ENCODE measurements at regions not wholly inside any gene's neighbourhood (a gene's known extent, or its start where the extent isn't known, plus 50 kb on each side); places are given as distances from the start of the nearest gene placed in this dataset.

DNA sequence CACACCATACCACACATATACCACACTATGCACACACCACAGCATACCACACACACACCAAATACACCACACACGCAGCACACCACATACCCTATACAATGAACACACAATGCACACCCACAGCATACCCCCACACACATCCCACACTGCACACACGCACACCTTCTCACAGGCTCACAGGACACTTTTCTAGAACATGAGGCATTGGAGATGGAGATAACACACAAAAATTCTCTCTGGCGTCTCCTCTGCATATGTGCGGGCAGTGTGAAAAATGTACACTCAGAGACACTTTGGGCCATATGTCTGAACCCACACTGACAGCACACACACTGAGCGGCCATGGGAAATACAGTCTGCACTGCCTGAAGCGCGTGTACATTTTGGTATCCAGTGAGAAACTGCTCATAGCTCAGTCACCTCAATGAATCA, 278.1 kb downstream of the GADD45G start:
- H3K4me2 ChIP-seq (ENCODE audit: control insufficient read depth, insufficient read depth): no peak overlapping the region
- ChIA-PET POLR2A (no interaction called here), SMC1A (ENCODE audit: uncharacterized antibody, unreplicated experiment) (no interaction called here), RAD21 (ENCODE audit: unreplicated experiment) (no interaction called here), CTCF (no interaction called here)
- H3K9me3 ChIP-seq (replicated peaks; ENCODE audit: control insufficient read depth, insufficient read depth, low read length): no peaks in the 10 kb centered on the region
- intact Hi-C loops (cut with micrococcal nuclease; ENCODE audit: unreplicated experiment) (no loop called here), in situ Hi-C loops (cut with MboI) (no loop called here)
- H3K9ac ChIP-seq (ENCODE audit: control insufficient read depth, insufficient read depth, low read length): no peak overlapping the region
- WGBS (ENCODE audit: insufficient coverage, insufficient replicate concordance, low lambda C conversion rate, missing lambda C conversion rate): 83% methylated on average over 7 of the region's 7 CpGs
- no peaks in the 10 kb centered on the region for H3K79me2 ChIP-seq (ENCODE audit: control insufficient read depth, insufficient read depth, low read length)
- no peak overlapping the region for H3K27ac ChIP-seq (ENCODE audit: control insufficient read depth, insufficient read depth)
- BruUV-seq (replicated peaks): no TSS peak
- no peak for TF ChIP-seq ASH2L (IDR thresholded peaks at IDR 0.05; ENCODE audit: borderline replicate concordance, low read depth)
- TF ChIP-seq, protein P1, sequence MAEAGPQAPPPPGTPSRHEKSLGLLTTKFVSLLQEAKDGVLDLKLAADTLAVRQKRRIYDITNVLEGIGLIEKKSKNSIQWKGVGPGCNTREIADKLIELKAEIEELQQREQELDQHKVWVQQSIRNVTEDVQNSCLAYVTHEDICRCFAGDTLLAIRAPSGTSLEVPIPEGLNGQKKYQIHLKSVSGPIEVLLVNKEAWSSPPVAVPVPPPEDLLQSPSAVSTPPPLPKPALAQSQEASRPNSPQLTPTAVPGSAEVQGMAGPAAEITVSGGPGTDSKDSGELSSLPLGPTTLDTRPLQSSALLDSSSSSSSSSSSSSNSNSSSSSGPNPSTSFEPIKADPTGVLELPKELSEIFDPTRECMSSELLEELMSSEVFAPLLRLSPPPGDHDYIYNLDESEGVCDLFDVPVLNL (IDR thresholded peaks at IDR 0.05; ENCODE audit: low read depth, low read length): no peak
- no peak for TF ChIP-seq RUNX3 (IDR thresholded peaks at IDR 0.05; ENCODE audit: low read length)
- no peak for TF ChIP-seq MEF2B (IDR thresholded peaks at IDR 0.05; ENCODE audit: partially characterized antibody, poor library complexity, severe bottlenecking)
- TF ChIP-seq ZSCAN29 (IDR thresholded peaks at IDR 0.05): no peak
- TF ChIP-seq, protein P2, sequence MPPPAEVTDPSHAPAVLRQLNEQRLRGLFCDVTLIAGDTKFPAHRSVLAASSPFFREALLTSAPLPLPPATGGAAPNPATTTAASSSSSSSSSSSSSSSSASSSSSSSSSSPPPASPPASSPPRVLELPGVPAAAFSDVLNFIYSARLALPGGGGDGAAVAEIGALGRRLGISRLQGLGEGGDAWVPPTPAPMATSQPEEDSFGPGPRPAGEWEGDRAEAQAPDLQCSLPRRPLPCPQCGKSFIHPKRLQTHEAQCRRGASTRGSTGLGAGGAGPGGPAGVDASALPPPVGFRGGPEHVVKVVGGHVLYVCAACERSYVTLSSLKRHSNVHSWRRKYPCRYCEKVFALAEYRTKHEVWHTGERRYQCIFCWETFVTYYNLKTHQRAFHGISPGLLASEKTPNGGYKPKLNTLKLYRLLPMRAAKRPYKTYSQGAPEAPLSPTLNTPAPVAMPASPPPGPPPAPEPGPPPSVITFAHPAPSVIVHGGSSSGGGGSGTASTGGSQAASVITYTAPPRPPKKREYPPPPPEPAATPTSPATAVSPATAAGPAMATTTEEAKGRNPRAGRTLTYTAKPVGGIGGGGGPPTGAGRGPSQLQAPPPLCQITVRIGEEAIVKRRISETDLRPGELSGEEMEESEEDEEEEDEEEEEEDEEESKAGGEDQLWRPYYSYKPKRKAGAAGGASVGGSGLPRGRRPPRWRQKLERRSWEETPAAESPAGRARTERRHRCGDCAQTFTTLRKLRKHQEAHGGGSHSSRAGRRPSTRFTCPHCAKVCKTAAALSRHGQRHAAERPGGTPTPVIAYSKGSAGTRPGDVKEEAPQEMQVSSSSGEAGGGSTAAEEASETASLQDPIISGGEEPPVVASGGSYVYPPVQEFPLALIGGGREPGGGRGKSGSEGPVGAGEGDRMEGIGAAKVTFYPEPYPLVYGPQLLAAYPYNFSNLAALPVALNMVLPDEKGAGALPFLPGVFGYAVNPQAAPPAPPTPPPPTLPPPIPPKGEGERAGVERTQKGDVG (CRISPR knock-in tag; IDR thresholded peaks at IDR 0.05): no peak
- TF ChIP-seq FOXK2 (IDR thresholded peaks at IDR 0.05): no peak
- no peak for TF ChIP-seq YBX1 (IDR thresholded peaks at IDR 0.05)
- TF ChIP-seq BACH1 (IDR thresholded peaks at IDR 0.05; ENCODE audit: borderline replicate concordance): no peak
- TF ChIP-seq PAX8 (IDR thresholded peaks at IDR 0.05): no peak
- no peak for TF ChIP-seq EGR1 (IDR thresholded peaks at IDR 0.05; ENCODE audit: borderline replicate concordance in 1 of 2, low read depth in 2 of 2, low read length in 2 of 2)
- no peak for TF ChIP-seq ZNF24 (IDR thresholded peaks at IDR 0.05)
- no peak for TF ChIP-seq ZNF217 (IDR thresholded peaks at IDR 0.05)
- no peak for TF ChIP-seq MEF2A (IDR thresholded peaks at IDR 0.05; ENCODE audit: insufficient read depth, low read depth, low read length)
- TF ChIP-seq, protein P3, sequence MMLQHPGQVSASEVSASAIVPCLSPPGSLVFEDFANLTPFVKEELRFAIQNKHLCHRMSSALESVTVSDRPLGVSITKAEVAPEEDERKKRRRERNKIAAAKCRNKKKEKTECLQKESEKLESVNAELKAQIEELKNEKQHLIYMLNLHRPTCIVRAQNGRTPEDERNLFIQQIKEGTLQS (IDR thresholded peaks at IDR 0.05; ENCODE audit: borderline replicate concordance, extremely low read depth, low read depth, low read length): no peak
- no peak for TF ChIP-seq ZNF622 (IDR thresholded peaks at IDR 0.05)
- TF ChIP-seq, protein P4, sequence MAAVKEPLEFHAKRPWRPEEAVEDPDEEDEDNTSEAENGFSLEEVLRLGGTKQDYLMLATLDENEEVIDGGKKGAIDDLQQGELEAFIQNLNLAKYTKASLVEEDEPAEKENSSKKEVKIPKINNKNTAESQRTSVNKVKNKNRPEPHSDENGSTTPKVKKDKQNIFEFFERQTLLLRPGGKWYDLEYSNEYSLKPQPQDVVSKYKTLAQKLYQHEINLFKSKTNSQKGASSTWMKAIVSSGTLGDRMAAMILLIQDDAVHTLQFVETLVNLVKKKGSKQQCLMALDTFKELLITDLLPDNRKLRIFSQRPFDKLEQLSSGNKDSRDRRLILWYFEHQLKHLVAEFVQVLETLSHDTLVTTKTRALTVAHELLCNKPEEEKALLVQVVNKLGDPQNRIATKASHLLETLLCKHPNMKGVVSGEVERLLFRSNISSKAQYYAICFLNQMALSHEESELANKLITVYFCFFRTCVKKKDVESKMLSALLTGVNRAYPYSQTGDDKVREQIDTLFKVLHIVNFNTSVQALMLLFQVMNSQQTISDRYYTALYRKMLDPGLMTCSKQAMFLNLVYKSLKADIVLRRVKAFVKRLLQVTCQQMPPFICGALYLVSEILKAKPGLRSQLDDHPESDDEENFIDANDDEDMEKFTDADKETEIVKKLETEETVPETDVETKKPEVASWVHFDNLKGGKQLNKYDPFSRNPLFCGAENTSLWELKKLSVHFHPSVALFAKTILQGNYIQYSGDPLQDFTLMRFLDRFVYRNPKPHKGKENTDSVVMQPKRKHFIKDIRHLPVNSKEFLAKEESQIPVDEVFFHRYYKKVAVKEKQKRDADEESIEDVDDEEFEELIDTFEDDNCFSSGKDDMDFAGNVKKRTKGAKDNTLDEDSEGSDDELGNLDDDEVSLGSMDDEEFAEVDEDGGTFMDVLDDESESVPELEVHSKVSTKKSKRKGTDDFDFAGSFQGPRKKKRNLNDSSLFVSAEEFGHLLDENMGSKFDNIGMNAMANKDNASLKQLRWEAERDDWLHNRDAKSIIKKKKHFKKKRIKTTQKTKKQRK (IDR thresholded peaks at IDR 0.05; ENCODE audit: low read depth, low read length): no peak
- no peak for DNase-seq (ENCODE audit: low read depth, low spot score)
- H2AFZ ChIP-seq (ENCODE audit: control insufficient read depth, low read depth, low read length): no peak overlapping the region
- ATAC-seq: no peak
- H3K27me3 ChIP-seq (replicated peaks in 1 of 2; ENCODE audit: control insufficient read depth in 2 of 2, insufficient read depth in 2 of 2, low read length in 1 of 2): peaks cover 0 to 3% of the 10 kb centered on the region in 2 experiments; a peak in 2 of 4 replicates
- no peak overlapping the region for H3K4me3 ChIP-seq
- no peaks in the 10 kb centered on the region for H3K4me1 ChIP-seq (ENCODE audit: control insufficient read depth, insufficient read depth, low read length)
- no peaks in the 10 kb centered on the region for H3K36me3 ChIP-seq (ENCODE audit: control insufficient read depth in 2 of 2, insufficient read depth in 2 of 2, low read length in 1 of 2)
- no peaks in the 10 kb centered on the region for H4K20me1 ChIP-seq (ENCODE audit: control insufficient read depth, insufficient read depth)
- no peak for FAIRE-seq
